ENCODE measurements at regions not wholly inside any gene's neighbourhood (a gene's known extent, or its start where the extent isn't known, plus 50 kb on each side); places are given as distances from the start of the nearest gene placed in this dataset.

GRCh38 chr10:85124603-85125051 is 796.2 kb downstream of the CCSER2 start:
- 100% methylated on average over 1 of the region's 3 CpGs; no CpG with 5 or more reads in 1 of the 2 experiments for WGBS, 2 experiments (ENCODE audit: extremely low coverage in 2 of 2, insufficient read length in 1 of 2)
- no peak overlapping the region for H2BK120ac ChIP-seq (ENCODE audit: low read depth, low read length)
- H2BK5ac ChIP-seq (ENCODE audit: low read depth, low read length, poor library complexity, severe bottlenecking), result no peak overlapping the region
- dilution Hi-C loops (cut with HindIII; ENCODE audit: low sequenced_read_pairs, unreplicated experiment) (no loop called here), intact Hi-C loops (cut with micrococcal nuclease) (no loop called here), in situ Hi-C loops (cut with MboI; ENCODE audit: low sequenced_read_pairs) (no loop called here)
- no peaks in the 10 kb centered on the region for H3K36me3 ChIP-seq (ENCODE audit: control insufficient read depth, insufficient read depth, low read length)
- H3K4ac ChIP-seq (ENCODE audit: low read depth, low read length), result no peak overlapping the region
- H3K27me3 ChIP-seq (ENCODE audit: control insufficient read depth, insufficient read depth, low read length), result no peaks in the 10 kb centered on the region
- DNase-seq (no peak), ATAC-seq (ENCODE audit: low read depth) (no peak)
- H2BK20ac ChIP-seq (ENCODE audit: low read depth, low read length), result no peak overlapping the region
- no peak overlapping the region for H3K56ac ChIP-seq (ENCODE audit: extremely low read depth, insufficient read depth, low read length)
- no peak overlapping the region for H2AK5ac ChIP-seq (ENCODE audit: low read depth, low read length)
- H3K23ac ChIP-seq (ENCODE audit: low read depth, low read length), result no peak overlapping the region
- TF ChIP-seq RFX5 (IDR thresholded peaks at IDR 0.05; ENCODE audit: low read depth, low read length) (no peak), USF2 (IDR thresholded peaks at IDR 0.05; ENCODE audit: low read depth, low read length) (no peak), BHLHE40 (IDR thresholded peaks at IDR 0.05; ENCODE audit: low read depth, low read length) (no peak), CTCF (conservative IDR thresholded peaks at IDR 0.05; ENCODE audit: low read depth, low read length) (no peak), MXI1 (IDR thresholded peaks at IDR 0.05; ENCODE audit: borderline replicate concordance, low read depth, low read length) (no peak), ELK1 (IDR thresholded peaks at IDR 0.05; ENCODE audit: borderline replicate concordance, low read depth, low read length) (no peak), RAD21 (IDR thresholded peaks at IDR 0.05; ENCODE audit: low read length) (no peak), MAZ (IDR thresholded peaks at IDR 0.05; ENCODE audit: borderline replicate concordance, low read depth, low read length) (no peak), MAFK (IDR thresholded peaks at IDR 0.05; ENCODE audit: low read depth, low read length) (no peak), RCOR1 (IDR thresholded peaks at IDR 0.05; ENCODE audit: insufficient replicate concordance, low read length) (no peak), FOS (IDR thresholded peaks at IDR 0.05; ENCODE audit: low read depth, low read length) (no peak), CHD1 (IDR thresholded peaks at IDR 0.05; ENCODE audit: low read depth, low read length) (no peak), POLR2A (IDR thresholded peaks at IDR 0.05; ENCODE audit: low read depth, low read length) (no peak), NFE2L2 (IDR thresholded peaks at IDR 0.05; ENCODE audit: low read depth, low read length) (no peak), SMC3 (IDR thresholded peaks at IDR 0.05; ENCODE audit: low read depth, low read length) (no peak), CEBPB (IDR thresholded peaks at IDR 0.05; ENCODE audit: low read depth, low read length) (no peak)
- no peaks in the 10 kb centered on the region for H3K79me1 ChIP-seq (ENCODE audit: low read depth in 1 of 2, low read length in 2 of 2)
- no peaks in the 10 kb centered on the region for H4K20me1 ChIP-seq (ENCODE audit: insufficient read depth, low read length)
- H3K14ac ChIP-seq (replicated peaks; ENCODE audit: low read depth, low read length), result no peak overlapping the region
- ChIA-PET POLR2A (ENCODE audit: unreplicated experiment) (no interaction called here), CTCF (no interaction called here)
- H3K9me3 ChIP-seq (ENCODE audit: control insufficient read depth, insufficient read depth, low read length), result peaks cover 14% of the 10 kb centered on the region
- H4K5ac ChIP-seq (ENCODE audit: low read depth, low read length), result no peak overlapping the region
- H3K27ac ChIP-seq (ENCODE audit: insufficient read depth, low read length), result no peak overlapping the region
- no peak overlapping the region for H3K4me3 ChIP-seq (ENCODE audit: insufficient read depth, low read depth, low read length)
- H4K8ac ChIP-seq (ENCODE audit: low read depth in 2 of 2, low read length in 2 of 2), result no peak overlapping the region
- H2AK9ac ChIP-seq (replicated peaks; ENCODE audit: low read depth, low read length, poor library complexity), result no peak overlapping the region
- H3K4me1 ChIP-seq (ENCODE audit: control insufficient read depth, insufficient read depth, low read length), result no peaks in the 10 kb centered on the region
- no TSS peak for BruUV-seq (replicated peaks)
- H3K4me2 ChIP-seq (ENCODE audit: low read depth, low read length), result no peak overlapping the region
- H3K9me1 ChIP-seq (ENCODE audit: insufficient read depth, low read length), result no peaks in the 10 kb centered on the region
- H2AFZ ChIP-seq (replicated peaks; ENCODE audit: low read length, poor library complexity), result no peak overlapping the region
- no peak overlapping the region for H3K18ac ChIP-seq (ENCODE audit: low read depth, low read length)
- no peak overlapping the region for H4K91ac ChIP-seq (ENCODE audit: insufficient read depth, low read depth, low read length)
- no peak overlapping the region for H2BK15ac ChIP-seq (ENCODE audit: low read depth, low read length)
- no peak overlapping the region for H3K9ac ChIP-seq (ENCODE audit: low read depth, low read length)
